NCI-H345 treated with DMSO at 0.1 percent for 48 hours (cell line): ENCODE measurements at regions not wholly inside any gene's neighbourhood (a gene's known extent, or its start where the extent isn't known, plus 50 kb on each side); places are given as distances from the start of the nearest gene placed in this dataset.

ENCODE experiments used
- DNase-seq: peaks from one replicate; lab custom pipeline; 2025; ENCODE audit not compliant: unreplicated experiment; lab: John Stamatoyannopoulos, UW

DNA sequence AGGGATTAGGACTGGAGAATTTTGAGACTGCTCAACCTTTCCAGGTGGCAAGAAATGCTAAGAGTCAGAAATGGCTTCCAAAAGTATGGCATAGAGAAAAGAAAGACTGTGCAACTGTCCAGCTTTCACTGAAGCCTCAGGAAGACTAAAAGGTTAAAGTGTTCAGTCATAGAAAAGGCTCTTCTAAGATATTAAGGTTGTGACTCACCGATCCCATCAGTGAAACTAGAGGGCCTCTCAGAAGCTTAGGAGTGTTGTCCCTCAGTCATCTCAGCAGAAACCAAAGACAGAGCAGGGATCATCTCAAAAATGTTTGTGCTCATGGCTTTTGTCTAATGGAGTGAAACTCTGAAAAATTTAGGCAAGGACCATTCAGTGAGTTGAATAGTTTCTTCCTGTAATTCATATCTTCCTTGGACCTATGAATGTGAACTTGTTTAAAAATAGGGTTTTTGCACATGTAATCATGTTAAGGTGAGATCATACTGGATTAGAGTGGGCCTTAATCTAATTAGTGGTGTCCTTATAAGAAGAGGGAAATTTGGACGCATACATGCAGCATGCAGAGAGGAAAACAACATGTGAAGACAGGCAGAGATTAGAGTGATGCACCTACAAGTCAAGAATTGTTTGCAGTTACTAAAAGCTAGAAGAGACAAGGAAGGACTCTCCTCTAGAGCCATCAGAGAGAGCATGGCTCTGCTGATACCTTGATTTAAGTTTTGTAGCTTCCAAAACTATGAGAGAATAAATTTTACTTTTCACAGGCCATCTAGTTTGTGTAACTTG is 71.3 kb downstream of the RPE65 start:
- DNase-seq = no peak

DNA sequence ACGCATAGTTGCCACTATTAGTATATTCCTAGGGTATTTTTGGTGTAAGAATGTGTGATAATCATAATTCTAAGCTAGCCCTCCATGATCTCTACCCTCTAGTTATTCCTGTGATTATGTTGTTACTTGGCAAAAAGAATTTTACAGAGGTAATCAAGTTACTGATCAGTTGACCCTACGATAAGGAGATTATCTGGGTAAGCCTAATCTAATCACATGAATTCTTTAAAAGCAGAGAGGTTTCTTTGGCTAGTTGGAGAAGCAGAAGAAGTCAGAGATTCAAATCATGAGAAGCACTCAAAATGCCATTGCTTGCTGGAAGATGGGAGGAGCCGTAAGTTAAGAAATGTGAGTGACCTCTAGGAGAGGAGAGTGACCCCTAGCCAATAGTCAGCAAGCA is 72.7 kb downstream of the RPE65 start:
- DNase-seq = no peak

DNA sequence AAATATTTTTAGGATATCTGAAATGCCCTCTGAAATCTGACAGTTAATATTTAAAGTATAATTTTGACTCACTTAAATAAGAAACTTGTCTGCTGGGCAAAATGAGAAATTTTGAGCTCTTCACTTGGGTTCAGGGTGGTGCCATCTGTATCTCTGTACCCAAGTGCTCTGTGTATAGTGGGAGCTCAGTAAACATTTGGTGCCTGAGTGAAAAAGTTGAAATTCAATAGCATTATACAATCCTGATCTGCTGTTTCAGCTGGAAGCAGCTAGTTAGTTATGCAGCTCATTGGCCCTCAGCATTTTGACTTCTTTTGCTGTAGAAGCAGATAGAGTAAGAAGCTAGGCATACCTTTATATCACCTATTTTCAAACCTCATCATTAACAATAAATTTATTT is 73.3 kb downstream of the RPE65 start:
- no peak for DNase-seq

DNA sequence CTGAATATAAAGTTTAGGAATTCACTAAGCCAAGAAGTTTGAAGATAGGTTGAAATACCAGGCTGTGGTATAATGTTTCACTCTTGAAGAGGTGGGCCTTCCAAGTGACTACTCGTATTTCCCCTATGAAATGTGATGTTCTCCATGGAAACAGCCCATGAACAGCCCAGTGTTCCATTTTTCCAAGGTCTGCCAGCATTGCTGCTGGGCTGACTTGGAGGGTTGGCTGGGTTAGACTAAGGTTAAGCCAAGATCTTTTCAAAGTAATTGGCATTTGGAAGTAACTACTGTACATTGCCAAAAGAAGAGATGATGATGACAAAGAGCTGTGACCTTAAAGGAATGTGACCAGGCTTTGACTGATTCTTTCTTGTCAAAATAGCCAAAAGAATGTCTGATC is 73.8 kb downstream of the RPE65 start:
- DNase-seq = no peak

DNA sequence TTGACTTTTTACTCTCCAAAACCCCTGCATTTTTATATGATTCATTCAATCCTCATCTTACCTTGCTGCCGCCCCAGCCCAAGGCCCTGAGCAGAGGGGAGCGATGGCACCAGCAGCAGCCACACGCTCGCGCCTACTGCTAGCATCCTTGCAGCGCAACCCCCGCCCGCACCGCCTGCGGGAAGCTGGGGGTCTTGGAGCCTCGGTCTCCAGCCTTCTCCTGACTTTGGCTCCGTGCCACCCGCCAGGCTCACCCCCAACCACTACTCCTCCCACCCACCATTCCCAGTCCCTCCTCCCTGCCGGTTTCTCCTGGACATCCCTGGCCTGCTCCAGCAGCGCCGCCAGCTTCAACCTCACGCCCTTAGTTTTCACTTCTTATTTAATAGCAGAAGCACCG is 76.6 kb downstream of the RPE65 start:
- no peak for DNase-seq

DNA sequence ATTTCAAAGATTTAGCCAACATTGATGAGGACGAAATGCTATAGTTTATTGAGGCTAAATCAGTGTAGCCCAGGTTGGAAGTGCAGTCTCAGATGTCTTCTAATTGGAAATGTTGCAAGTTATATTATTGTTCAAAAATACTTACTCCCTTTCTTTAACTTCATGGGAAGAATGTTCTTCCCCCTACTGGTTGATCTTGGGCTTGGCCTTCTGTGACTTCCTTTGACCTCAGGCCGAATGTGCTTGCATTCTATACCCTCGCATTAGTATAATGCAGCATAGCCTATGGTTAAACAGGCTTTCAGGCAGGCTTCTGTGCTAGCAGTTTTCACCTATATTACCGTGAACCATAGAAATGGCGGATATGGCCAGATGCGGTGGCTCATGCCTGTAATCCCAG is 77.3 kb downstream of the RPE65 start:
- DNase-seq = no peak

DNA sequence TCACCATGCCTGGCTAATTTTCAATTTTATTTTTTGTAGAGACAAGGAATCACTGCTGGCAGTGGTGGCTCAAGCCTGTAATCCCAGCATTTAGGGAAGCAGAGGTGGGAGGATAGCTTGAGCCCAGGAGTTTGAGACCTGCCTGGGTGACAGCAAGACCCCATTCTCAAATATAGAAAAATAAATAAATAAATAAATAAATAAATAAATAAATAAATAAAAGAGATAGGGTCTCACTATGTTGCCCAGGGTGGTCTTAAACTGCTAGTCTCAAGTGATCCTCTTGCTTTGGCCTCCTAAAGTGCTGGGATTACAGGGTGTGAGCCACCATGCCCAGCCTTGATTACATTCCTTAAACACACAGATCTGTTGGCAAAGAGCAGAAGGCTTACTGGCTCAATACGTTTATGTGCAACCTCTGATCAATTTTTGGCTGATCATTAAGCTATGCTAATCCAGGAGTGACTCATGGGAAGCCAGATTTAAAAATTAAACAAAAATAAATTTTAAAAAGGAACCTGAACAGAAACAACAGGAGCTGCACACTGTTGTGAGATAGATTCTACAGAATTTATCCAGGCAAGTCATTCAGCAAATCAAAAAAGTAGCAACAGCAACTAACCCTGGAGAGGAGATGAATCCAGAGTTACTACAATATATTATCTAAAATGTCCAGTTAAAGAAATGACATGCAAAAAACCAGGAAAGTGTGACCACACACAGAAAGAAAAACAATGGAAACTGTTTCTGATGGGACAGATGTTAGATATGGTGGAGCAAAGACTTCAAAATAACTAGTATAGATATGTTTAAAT is 79.4 kb downstream of the RPE65 start:
- DNase-seq = no peak

DNA sequence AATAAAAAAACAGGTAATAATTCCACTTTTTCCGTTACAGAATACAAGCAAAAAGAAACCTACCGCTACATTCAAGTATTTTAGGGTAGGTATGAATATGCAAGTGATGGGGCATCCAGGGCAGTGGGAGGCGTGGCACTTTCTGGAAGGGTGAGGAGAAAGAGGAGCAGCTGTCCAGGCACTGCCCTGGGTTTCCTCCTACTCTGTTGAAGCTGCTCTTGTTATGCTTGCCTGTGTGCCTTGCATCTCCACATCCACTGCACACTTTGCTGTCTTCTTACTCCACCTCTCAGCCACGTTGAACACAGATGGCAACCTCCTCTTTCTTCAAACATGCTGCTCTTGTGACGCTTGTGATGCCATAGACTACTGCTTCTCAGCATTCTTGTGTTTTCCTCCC is 83.2 kb downstream of the RPE65 start:
- no peak for DNase-seq

DNA sequence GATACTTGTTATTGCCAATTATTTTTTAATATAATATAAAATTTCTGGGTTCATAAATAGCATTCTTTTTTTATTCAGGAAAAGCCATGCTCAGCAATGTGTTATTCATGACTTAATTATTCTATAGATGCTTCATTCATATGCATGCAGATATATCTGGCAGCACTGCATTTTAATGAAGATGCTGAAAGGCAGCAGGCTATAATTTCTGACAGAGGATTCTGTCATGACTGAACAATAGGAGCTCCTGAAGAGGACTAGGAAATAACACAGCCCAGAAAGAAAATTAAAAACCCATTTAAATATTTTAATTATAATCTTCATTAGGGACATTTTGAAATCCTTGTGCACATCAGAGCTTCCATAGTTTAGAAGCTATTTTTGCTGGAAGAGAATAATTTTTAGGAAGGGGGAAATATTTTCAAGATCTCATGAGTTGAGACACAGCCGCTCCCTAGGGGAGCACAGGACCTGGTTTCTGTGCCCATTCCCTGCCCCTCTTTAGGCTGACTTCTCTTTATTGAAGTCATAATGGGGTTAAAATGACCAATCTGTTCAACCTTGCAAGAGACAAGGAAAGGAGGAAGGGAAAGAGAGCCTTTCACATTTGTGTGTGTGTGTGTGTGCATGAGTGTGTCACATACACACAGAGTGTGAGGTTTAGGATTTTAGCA is 83.9 kb downstream of the RPE65 start:
- DNase-seq = no peak

DNA sequence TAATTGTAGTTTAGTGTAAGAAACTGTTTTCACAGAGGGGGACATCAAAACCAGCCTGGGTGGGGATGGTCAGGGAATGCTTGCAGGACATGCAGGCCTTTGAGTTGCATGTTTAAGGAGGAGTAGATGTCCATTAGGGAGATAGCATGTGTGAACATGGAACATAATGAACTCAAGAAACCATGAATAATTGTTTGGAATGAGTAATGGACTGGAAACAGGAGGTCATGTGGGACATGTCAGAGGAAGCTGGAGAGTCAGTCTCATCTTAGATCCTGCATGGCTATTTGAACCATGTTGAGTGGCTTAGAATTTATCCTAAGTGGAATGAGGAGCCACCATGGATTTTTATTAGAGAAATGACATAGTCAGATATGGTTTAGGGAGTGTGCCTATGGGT is 86.4 kb downstream of the RPE65 start:
- DNase-seq = no peak

DNA sequence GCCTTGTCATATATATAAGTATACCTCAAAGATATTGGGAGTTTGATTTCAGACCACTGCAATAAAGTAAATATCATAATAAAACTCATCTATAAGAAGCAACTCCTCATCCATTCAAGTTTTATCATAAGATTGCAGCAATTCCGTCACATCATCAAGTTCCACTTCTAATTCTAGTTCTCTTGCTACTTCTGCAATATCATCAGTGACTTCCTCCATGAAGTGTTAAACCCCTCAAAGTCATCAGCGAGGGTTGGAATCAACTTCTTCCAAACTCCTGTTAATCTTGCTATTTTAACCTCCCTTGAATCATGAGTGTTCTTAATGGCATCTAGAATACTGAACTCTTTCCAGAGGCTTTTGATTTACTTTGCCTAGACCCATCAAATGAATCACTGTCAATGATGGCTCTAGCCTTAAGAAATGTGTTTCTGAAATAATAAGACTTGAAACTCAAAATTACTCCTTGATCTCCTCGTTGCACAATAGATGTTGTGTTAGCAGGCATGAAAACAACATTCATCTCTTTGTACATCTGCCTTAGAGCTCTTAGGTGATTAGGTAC is 88.3 kb downstream of the RPE65 start:
- no peak for DNase-seq

DNA sequence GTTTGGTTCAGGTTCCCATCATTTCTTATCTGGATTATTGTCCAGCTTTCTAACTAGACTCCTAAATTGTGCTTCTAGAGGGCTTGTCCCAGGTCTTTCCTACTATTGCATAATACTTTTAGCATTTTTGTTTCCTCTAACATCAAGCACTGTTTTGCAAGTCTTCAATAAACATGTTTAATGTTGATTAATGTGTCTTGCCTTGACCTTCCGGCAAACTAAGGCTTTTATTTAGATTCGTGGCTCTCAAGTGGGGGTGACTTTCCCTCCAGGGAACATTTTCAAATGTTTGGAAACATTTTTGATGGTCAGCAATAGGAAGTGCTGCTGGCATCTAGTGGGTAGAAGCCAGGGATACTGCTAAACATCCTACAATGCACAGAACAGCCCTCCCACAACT is 90.7 kb downstream of the RPE65 start:
- no peak for DNase-seq

DNA sequence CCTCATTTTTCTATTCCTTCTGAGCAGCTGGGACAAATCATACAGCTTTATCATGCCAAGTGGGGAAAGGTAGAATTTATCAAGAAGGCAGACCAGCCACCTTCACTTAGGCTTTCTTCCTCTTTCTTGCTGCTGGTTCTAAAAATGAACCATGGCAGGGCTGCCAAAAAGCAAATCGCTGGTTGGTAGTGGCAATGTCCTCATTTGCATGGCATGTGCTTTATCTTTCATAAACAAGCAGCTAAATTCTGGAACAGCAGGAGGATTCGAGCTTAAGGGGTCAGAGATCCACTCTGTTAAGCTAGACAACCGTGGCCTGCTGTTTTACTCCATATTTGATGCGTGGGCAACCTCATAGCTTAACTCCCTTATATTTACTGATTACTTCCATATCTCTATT is 91.3 kb downstream of the RPE65 start:
- DNase-seq = no peak

DNA sequence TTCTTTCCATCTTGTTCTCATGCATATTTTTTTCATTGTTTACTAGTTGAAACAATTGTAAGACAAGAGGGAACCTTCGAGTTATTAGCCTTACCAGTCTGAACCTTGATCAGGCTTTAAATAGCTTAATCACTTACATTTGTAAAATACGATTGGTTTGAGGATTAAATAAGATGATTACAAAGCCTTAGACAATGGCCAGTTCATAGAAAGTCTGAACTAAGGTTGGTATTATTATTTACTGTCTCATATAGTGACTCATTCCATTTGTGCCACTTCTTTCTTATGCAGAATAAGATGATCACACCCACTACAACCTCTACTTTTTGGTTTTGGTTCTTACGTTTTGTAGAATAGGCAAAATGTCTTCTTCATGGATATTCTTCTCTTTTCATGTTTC is 94.1 kb downstream of the RPE65 start:
- no peak for DNase-seq

DNA sequence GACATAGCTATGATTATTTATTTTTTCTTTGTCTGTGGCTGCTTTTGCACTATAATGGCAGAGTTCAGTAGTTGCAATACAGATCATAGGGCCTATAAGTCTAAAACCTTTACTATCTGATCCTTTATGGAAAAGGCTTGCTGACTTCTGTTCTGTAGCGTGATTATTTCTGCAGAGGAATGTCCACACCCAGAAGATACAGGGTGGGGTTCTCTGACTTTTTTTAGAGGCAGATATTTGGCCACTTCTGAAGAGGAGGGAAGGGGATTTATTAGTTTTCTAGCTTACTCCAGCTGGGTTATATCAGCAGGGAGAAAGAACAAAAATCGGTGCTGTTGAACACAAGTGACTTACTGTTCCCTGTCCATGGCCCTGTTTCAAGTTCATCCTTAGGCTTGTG is 97.6 kb downstream of the RPE65 start:
- DNase-seq = no peak

DNA sequence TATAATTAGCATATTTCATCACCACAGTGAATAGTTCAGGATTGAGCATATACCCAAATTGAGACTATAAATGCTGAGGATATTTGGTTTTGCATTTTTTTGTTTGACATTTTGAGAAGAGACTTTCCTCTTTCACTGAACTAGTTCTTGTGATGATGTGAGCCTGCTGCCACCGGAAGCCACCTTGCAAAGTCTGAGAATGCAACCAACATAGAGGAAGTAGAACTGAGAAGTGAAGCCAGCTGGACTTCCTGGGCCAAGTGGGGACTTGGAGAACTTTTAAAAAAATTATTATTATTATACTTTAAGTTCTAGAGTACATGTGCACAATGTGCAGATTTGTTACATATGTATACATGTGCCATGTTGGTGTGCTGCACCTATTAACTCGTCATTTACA is 102.3 kb downstream of the RPE65 start:
- no peak for DNase-seq

DNA sequence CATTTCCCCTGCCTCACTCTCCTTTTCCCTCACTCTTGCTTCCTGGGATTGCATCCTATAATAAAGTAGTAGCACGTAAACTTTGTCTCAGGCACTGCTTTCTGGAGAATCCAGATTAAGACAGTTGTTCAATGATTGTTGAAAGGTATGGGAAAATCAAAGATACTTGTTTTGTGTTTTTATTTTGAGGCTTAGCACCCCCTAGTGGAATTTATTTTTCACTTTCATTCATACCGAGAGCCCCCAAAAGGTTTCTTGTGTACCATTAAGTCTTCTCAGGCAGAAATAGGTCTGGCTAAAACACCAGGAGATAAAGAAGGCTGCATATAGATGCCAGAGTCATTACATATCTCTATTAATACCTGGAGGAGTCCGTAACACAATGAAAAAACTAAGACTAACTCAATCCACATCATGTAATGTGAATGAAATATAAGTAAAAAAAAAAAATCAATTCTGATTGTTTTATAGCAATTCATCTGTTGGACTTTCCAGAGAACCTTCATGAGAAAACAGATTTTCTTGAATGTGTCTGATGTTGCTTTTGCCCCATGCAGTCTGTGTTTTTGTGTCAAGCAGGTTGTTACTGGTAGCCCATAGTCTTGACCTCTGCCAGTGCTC is 103.5 kb downstream of the RPE65 start:
- peak; percentile 11 for DNase-seq

DNA sequence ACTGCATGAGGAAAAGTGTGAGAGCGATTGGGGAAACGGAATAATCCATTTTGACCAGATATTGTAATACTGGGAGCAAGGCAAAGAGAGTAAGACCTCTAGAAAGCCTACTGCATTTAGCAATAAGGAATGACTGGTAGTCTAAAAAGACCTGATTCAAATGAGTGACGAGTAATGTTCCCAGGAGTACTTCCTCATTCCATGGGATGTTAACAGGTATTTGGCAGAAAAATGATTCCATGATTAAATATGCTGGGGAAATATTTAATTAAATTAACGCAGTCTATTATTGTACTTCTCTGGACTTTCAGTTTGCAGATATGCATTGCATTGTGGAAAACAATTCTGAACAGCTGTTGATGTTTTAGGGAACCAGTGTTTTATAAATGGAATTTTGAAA is 105.5 kb downstream of the RPE65 start:
- no peak for DNase-seq

DNA sequence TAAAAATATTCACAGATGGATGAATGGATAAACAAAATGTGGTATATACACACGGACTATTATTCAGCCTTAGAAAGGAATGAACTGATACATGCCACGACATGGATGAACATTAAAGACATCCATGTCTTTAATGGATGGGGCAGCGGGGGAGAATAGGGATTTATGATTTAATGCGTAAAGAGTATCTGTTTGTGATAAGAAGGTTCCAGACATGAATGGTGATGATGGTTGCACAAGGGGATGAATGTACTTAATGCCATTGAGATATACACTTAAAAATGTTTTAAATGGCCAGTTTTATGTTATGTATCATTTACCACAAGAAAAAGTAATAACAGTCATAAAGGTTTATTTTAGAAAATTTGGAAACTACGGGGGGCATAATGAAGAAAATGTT is 108.6 kb upstream of the WLS start:
- no peak for DNase-seq

DNA sequence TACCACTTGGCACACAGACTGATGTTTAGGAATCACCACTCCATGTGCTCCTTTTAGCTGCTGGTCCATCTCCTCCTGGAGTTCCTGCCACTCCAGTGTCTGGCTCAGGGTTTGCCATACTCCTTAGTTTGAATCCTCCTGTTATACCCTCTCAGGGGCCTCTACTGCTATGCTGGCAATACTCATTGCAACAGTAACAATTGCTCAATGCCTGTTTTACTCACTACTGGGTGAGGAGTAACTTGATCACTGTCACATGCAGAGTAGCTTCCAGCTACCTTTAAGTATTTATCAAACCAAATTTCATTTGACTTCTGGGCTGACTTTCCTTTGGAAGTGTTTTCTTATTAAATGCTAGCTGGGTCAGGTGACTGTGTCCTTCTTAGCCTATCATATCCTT is 107.2 kb upstream of the WLS start:
- DNase-seq = no peak

DNA sequence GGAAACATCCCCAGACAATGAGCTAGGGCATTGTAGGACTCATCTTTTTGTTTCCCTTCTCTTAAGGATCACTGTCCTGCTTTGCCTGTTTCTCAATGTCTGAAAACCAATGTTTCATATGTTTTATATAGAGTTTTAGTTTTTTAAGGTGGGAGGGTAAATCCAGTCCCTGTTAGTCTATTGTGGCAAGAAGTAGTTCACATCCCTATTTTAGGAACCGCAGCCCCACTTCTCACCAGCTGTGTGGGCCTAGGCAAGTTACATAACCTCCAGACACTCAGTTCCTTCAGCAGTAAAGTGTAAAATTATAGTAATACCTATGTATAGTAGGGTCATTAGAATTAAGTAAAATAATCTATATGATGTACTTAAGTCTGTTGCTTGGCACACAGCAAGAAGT is 105.8 kb upstream of the WLS start:
- no peak for DNase-seq
